Chondrocyte (in vitro differentiated cells): ENCODE measurements at regions not wholly inside any gene's neighbourhood (a gene's known extent, or its start where the extent isn't known, plus 50 kb on each side); places are given as distances from the start of the nearest gene placed in this dataset.

Source experiments
- DNase-seq: peaks from one replicate; pipeline ENCODE4 v3.0.0; 2021; ENCODE audit warnings: mixed read lengths, low spot score
- H3K27ac Mint-ChIP-seq: one replicate; pipeline ENCODE4 v1.8.0; 2021; ENCODE audit warnings: mild to moderate bottlenecking, moderate library complexity, mixed read lengths; ENCODE audit not compliant: unreplicated experiment
- H3K27me3 Mint-ChIP-seq: 2 replicates; pipeline ENCODE4 v1.8.0; 2021; ENCODE audit warnings: low read depth, mixed read lengths
- H3K36me3 Mint-ChIP-seq: 2 replicates; pipeline ENCODE4 v1.8.0; 2021; ENCODE audit warnings: low read depth, mixed read lengths
- H3K4me1 Mint-ChIP-seq: 2 replicates; pipeline ENCODE4 v1.8.0; 2021; ENCODE audit warnings: low read depth, mild to moderate bottlenecking, mixed read lengths
- H3K4me3 Mint-ChIP-seq: one replicate; pipeline ENCODE4 v1.8.0; 2021; ENCODE audit warnings: mild to moderate bottlenecking, moderate library complexity, mixed read lengths; ENCODE audit not compliant: unreplicated experiment
- H3K9me3 Mint-ChIP-seq: 2 replicates; pipeline ENCODE4 v1.8.0; 2021; ENCODE audit warnings: low read depth, mixed read lengths
- TF ChIP-seq, protein P1 (sequence below): fragments of 200-600 bp; sonication (generic); IDR thresholded peaks from 2 replicates; pipeline ENCODE4 v1.5.0; 2021; ENCODE audit warnings: antibody characterized with exemption, mild to moderate bottlenecking, moderate library complexity

- H3K4me1 Mint-ChIP-seq: no peaks in the 10 kb centered on the region
- no peak for DNase-seq
- H3K4me3 Mint-ChIP-seq: no peak overlapping the region
- TF ChIP-seq, protein P1, sequence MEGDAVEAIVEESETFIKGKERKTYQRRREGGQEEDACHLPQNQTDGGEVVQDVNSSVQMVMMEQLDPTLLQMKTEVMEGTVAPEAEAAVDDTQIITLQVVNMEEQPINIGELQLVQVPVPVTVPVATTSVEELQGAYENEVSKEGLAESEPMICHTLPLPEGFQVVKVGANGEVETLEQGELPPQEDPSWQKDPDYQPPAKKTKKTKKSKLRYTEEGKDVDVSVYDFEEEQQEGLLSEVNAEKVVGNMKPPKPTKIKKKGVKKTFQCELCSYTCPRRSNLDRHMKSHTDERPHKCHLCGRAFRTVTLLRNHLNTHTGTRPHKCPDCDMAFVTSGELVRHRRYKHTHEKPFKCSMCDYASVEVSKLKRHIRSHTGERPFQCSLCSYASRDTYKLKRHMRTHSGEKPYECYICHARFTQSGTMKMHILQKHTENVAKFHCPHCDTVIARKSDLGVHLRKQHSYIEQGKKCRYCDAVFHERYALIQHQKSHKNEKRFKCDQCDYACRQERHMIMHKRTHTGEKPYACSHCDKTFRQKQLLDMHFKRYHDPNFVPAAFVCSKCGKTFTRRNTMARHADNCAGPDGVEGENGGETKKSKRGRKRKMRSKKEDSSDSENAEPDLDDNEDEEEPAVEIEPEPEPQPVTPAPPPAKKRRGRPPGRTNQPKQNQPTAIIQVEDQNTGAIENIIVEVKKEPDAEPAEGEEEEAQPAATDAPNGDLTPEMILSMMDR: no peak
- peaks cover 4% of the 10 kb centered on the region for H3K9me3 Mint-ChIP-seq
- peaks cover 3% of the 10 kb centered on the region for H3K27me3 Mint-ChIP-seq
- no peaks in the 10 kb centered on the region for H3K36me3 Mint-ChIP-seq
- no peak overlapping the region for H3K27ac Mint-ChIP-seq
These were observed 678.0 kb upstream of the RAB6C start for GRCh38 chr2:129301431-129301913.

GRCh38 chr2:129302106-129302505, 677.4 kb upstream of the RAB6C start:
- Mint-ChIP-seq H3K4me3 (no peak overlapping the region), H3K27ac (no peak overlapping the region), H3K27me3 (no peaks in the 10 kb centered on the region), H3K9me3 (peaks cover 4% of the 10 kb centered on the region), H3K4me1 (no peaks in the 10 kb centered on the region), H3K36me3 (no peaks in the 10 kb centered on the region)
- TF ChIP-seq, protein P1: no peak
- no peak for DNase-seq

- Mint-ChIP-seq H3K9me3 (peaks cover 4% of the 10 kb centered on the region), H3K36me3 (no peaks in the 10 kb centered on the region), H3K4me1 (no peaks in the 10 kb centered on the region), H3K27ac (no peak overlapping the region), H3K27me3 (no peaks in the 10 kb centered on the region), H3K4me3 (no peak overlapping the region)
- DNase-seq: no peak
- TF ChIP-seq, protein P1: no peak
These were observed 676.8 kb upstream of the RAB6C start for GRCh38 chr2:129302561-129303183.

DNA sequence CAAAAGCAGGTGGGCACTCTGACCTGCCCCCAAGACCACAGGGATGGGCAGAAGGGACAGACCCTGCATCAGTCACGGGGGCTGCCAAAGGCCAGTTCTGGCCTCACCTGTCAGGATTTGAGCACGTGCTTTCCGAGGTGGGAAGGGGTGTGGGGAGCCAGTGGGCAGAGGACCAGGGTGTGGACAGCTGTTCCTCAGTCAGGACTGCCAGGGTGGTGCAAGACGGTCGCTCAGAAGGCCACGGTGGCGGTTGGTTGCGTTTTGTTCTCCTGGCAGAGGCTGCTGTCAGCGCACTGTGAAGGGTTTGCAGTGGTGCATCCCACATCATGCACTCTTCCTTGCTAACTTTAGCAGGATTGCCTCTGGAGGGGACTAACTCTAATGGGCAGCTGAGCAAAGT, 665.3 kb upstream of the RAB6C start:
- Mint-ChIP-seq H3K27me3 (no peaks in the 10 kb centered on the region), H3K36me3 (no peaks in the 10 kb centered on the region), H3K4me1 (no peaks in the 10 kb centered on the region), H3K4me3 (no peak overlapping the region), H3K27ac (no peak overlapping the region), H3K9me3 (peaks cover 5% of the 10 kb centered on the region)
- DNase-seq: no peak
- TF ChIP-seq, protein P1: no peak

- Mint-ChIP-seq H3K27me3 (no peaks in the 10 kb centered on the region), H3K4me1 (no peaks in the 10 kb centered on the region), H3K27ac (no peak overlapping the region), H3K36me3 (no peaks in the 10 kb centered on the region), H3K9me3 (peaks cover 5% of the 10 kb centered on the region), H3K4me3 (no peak overlapping the region)
- TF ChIP-seq, protein P1: no peak
- DNase-seq: no peak
These were observed 660.7 kb upstream of the RAB6C start for GRCh38 chr2:129318581-129319421.
